ENCODE measurements at regions not wholly inside any gene's neighbourhood (a gene's known extent, or its start where the extent isn't known, plus 50 kb on each side); places are given as distances from the start of the nearest gene placed in this dataset.

- Histone ChIP-seq H3K9me3 (ENCODE audit: low read length) (no peaks in the 10 kb centered on the region), H3K27me3 (ENCODE audit: control insufficient read depth in 1 of 2, insufficient read depth in 2 of 2, low read length in 2 of 2) (no peaks in the 10 kb centered on the region), H2AFZ (ENCODE audit: low read length) (no peak overlapping the region), H3K4me3 (replicated peaks in 1 of 3; ENCODE audit: insufficient read depth in 1 of 3, low read depth in 2 of 3, low read length in 3 of 3) (no peak overlapping the region), H3K4me1 (ENCODE audit: insufficient read depth, low read length) (peaks cover 34% of the 10 kb centered on the region), H4K20me1 (ENCODE audit: insufficient read depth, low read length) (no peaks in the 10 kb centered on the region), H3K79me2 (ENCODE audit: insufficient read depth, low read length) (no peaks in the 10 kb centered on the region), H3K27ac (ENCODE audit: extremely low read length, insufficient read depth, low read length) (no peak overlapping the region), H3K4me2 (ENCODE audit: low read depth, low read length) (peak overlapping the region; percentile 54), H3K9ac (ENCODE audit: insufficient read depth, low read depth, low read length) (no peak overlapping the region), H3K36me3 (replicated peaks in 1 of 2; ENCODE audit: control insufficient read depth in 1 of 2, insufficient read depth in 2 of 2, low read length in 2 of 2) (no peaks in the 10 kb centered on the region)
- intact Hi-C loops (cut with micrococcal nuclease; ENCODE audit: unreplicated experiment) = loop anchor here (10.0 kb wide), 1 partner anchor 148 kb away; no protein-coding TSS in a partner anchor
- TF ChIP-seq ZSCAN25 (CRISPR knock-in tag; IDR thresholded peaks at IDR 0.05) = peak; percentile 94
- no peak for TF ChIP-seq SIN3A (IDR thresholded peaks at IDR 0.05; ENCODE audit: borderline replicate concordance, low read depth, low read length)
- peak; percentile 25; the same call in 1 of the 2 replicates for TF ChIP-seq ZNF687 (CRISPR knock-in tag; IDR thresholded peaks at IDR 0.05)
- ATAC-seq (peak; percentile 49), DNase-seq (ENCODE audit: low spot score) (no peak), FAIRE-seq (no peak)
- WGBS (ENCODE audit: low lambda C conversion rate) = 4% methylated on average over 5 of the region's 6 CpGs
- BruUV-seq (replicated peaks) = no TSS peak
- ChIA-PET POLR2A (no interaction called here), CTCF (ENCODE audit: low intra/inter-chr PET ratio, low total read pairs) (no interaction called here)
- in situ Hi-C loops (cut with HindIII; ENCODE audit: extremely low pct_ligation_motif_present, low pct_unique_long_range_greater_than_20kb) = no loop called here
Observed at GRCh38 chr18:22026889-22027288, 142.5 kb upstream of the GATA6 start.

GRCh38 chr18:22031611-22032010 lies 137.8 kb upstream of the GATA6 start:
- H3K36me3 ChIP-seq (replicated peaks in 1 of 2; ENCODE audit: control insufficient read depth in 1 of 2, insufficient read depth in 2 of 2, low read length in 2 of 2) = no peaks in the 10 kb centered on the region
- no peak for ATAC-seq
- POLR2A ChIA-PET = no interaction called here
- no peak overlapping the region for H3K4me2 ChIP-seq (ENCODE audit: low read depth, low read length)
- CTCF ChIA-PET (ENCODE audit: low intra/inter-chr PET ratio, low total read pairs) = no interaction called here
- no peaks in the 10 kb centered on the region for H4K20me1 ChIP-seq (ENCODE audit: insufficient read depth, low read length)
- WGBS (ENCODE audit: low lambda C conversion rate) = 27% methylated on average over 6 of the region's 6 CpGs
- no peak for DNase-seq (ENCODE audit: low spot score)
- H3K79me2 ChIP-seq (ENCODE audit: insufficient read depth, low read length) = no peaks in the 10 kb centered on the region
- no peak overlapping the region for H3K4me3 ChIP-seq (replicated peaks in 1 of 3; ENCODE audit: insufficient read depth in 1 of 3, low read depth in 2 of 3, low read length in 3 of 3)
- H3K27me3 ChIP-seq (ENCODE audit: control insufficient read depth in 1 of 2, insufficient read depth in 2 of 2, low read length in 2 of 2) = no peaks in the 10 kb centered on the region
- no peaks in the 10 kb centered on the region for H3K9me3 ChIP-seq (ENCODE audit: low read length)
- H3K4me1 ChIP-seq (ENCODE audit: insufficient read depth, low read length) = peaks cover 22% of the 10 kb centered on the region
- H2AFZ ChIP-seq (ENCODE audit: low read length) = no peak overlapping the region
- in situ Hi-C loops (cut with HindIII; ENCODE audit: extremely low pct_ligation_motif_present, low pct_unique_long_range_greater_than_20kb) (no loop called here), intact Hi-C loops (cut with micrococcal nuclease; ENCODE audit: unreplicated experiment) (loop anchor here (10.0 kb wide), 1 partner anchor 47 kb away; no protein-coding TSS in a partner anchor)
- no peak for FAIRE-seq
- no TSS peak for BruUV-seq (replicated peaks)
- H3K27ac ChIP-seq (ENCODE audit: extremely low read length, insufficient read depth, low read length) = no peak overlapping the region
- no peak overlapping the region for H3K9ac ChIP-seq (ENCODE audit: insufficient read depth, low read depth, low read length)
- TF ChIP-seq ZSCAN21 (CRISPR knock-in tag; IDR thresholded peaks at IDR 0.05; ENCODE audit: borderline replicate concordance) (no peak), NFAT5 (CRISPR knock-in tag; IDR thresholded peaks at IDR 0.05) (no peak), RARG (CRISPR knock-in tag; IDR thresholded peaks at IDR 0.05; ENCODE audit: low read depth) (no peak), ZNF124 (CRISPR knock-in tag; IDR thresholded peaks at IDR 0.05) (no peak), TIGD3 (CRISPR knock-in tag; IDR thresholded peaks at IDR 0.05; ENCODE audit: borderline replicate concordance) (no peak)
